Fibroblast of mammary gland (primary cell): ENCODE measurements at regions not wholly inside any gene's neighbourhood (a gene's known extent, or its start where the extent isn't known, plus 50 kb on each side); places are given as distances from the start of the nearest gene placed in this dataset.
"Not testable (repeated sequence)": the region's sequence is repeated elsewhere in the genome, so short reads cannot be mapped to it uniquely, and the experiment has no call there.

ENCODE experiments used
- DNase-seq: peaks from one replicate; pipeline ENCODE4 v3.0.0-alpha.2; 2010; ENCODE audit warnings: low read depth
- H3K4me3 ChIP-seq: 2 replicates; pipeline ENCODE4 v1.5.1; 2011; ENCODE audit warnings: low read depth, mild to moderate bottlenecking, low read length, moderate library complexity; ENCODE audit not compliant: control insufficient read depth
- TF ChIP-seq, protein P1 (sequence below): conservative IDR thresholded peaks from 2 replicates; pipeline ENCODE4 v1.5.1; 2011; ENCODE audit warnings: low read depth, low read length, inconsistent platforms; ENCODE audit not compliant: control insufficient read depth, insufficient read depth

- no peak for DNase-seq
- TF ChIP-seq, protein P1, sequence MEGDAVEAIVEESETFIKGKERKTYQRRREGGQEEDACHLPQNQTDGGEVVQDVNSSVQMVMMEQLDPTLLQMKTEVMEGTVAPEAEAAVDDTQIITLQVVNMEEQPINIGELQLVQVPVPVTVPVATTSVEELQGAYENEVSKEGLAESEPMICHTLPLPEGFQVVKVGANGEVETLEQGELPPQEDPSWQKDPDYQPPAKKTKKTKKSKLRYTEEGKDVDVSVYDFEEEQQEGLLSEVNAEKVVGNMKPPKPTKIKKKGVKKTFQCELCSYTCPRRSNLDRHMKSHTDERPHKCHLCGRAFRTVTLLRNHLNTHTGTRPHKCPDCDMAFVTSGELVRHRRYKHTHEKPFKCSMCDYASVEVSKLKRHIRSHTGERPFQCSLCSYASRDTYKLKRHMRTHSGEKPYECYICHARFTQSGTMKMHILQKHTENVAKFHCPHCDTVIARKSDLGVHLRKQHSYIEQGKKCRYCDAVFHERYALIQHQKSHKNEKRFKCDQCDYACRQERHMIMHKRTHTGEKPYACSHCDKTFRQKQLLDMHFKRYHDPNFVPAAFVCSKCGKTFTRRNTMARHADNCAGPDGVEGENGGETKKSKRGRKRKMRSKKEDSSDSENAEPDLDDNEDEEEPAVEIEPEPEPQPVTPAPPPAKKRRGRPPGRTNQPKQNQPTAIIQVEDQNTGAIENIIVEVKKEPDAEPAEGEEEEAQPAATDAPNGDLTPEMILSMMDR, result no peak
Measured at GRCh38 chr2:130258356-130258755, 60.1 kb upstream of the TUBA3E start.

GRCh38 chr2:130252880-130253645 is 54.8 kb upstream of the TUBA3E start:
- H3K4me3 ChIP-seq, result no peak overlapping the region
- TF ChIP-seq, protein P1, result no peak
- DNase-seq, result peak; percentile 29

More at GRCh38 chr2:130258356-130258755, 60.1 kb upstream of the TUBA3E start:
- H3K4me3 ChIP-seq, result no peak overlapping the region

GRCh38 chr2:130251873-130252620 is 53.8 kb upstream of the TUBA3E start:
- H3K4me3 ChIP-seq, result no peak overlapping the region
- DNase-seq, result no peak
- TF ChIP-seq, protein P1, result no peak

DNA sequence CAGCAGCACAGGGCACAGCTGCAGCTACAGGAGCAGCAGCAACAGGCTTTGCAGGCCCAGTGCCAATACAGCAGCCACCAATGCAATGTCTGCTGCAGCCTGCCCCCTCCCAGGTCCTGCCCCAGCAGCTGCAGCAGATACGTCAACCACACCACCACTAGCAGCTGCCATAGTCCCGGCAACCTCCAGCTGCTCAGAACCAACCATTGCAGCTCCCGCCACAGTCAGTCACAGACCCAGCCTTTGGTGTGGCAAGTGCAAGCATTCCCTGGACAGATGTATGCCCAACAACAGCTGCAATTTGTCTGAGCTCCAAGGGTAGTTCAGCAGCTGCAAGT is 53.3 kb upstream of the TUBA3E start:
- TF ChIP-seq, protein P1, result no peak
- no peak overlapping the region for H3K4me3 ChIP-seq
- no peak for DNase-seq

GRCh38 chr2:130248355-130248754 is 50.1 kb upstream of the TUBA3E start:
- DNase-seq, H3K4me3 ChIP-seq: not testable (repeated sequence)
